ENCODE measurements at regions not wholly inside any gene's neighbourhood (a gene's known extent, or its start where the extent isn't known, plus 50 kb on each side); places are given as distances from the start of the nearest gene placed in this dataset.

DNA sequence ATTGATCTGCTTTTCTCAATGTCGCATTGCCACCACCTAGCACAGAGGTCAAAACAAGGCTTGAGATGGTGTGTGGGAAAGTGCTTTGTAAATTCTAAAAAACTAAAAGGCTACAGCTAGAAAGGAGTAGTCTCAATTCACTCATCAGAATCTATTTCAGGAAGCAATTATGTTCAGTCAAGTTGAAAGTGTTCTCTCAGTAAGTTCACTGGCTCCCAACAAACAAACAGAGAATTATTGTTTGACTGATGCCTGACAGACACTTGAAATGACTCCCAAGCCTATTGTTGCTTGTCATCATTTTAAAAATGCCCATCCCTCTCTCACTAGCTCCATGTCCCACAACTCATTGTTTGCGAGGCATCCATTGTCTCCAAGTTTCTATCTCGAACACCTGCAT, 419.6 kb upstream of the CPEB2 start:
- Histone ChIP-seq H3K4me1 (ENCODE audit: insufficient read depth, low read length) (no peaks in the 10 kb centered on the region), H3K14ac (ENCODE audit: insufficient read depth, low read length) (no peak overlapping the region), H2BK5ac (ENCODE audit: insufficient read length, low read length) (no peak overlapping the region), H3T11ph (ENCODE audit: low read length) (no peak overlapping the region), H3K56ac (ENCODE audit: insufficient read length, low read depth, low read length) (no peak overlapping the region), H3K79me2 (ENCODE audit: insufficient read depth, low read length) (no peaks in the 10 kb centered on the region), H3K23me2 (ENCODE audit: insufficient read length, low read depth, low read length, poor library complexity, severe bottlenecking) (no peaks in the 10 kb centered on the region), H2BK120ac (ENCODE audit: low read depth, low read length, poor library complexity, severe bottlenecking) (no peak overlapping the region), H3K18ac (ENCODE audit: insufficient read length, low read depth, low read length) (no peak overlapping the region), H2BK15ac (ENCODE audit: low read depth, low read length) (no peak overlapping the region), H2AFZ (ENCODE audit: low read length) (no peak overlapping the region), H2BK20ac (ENCODE audit: low read depth, low read length, poor library complexity, severe bottlenecking) (no peak overlapping the region), H3K4me2 (ENCODE audit: insufficient read depth, insufficient read length, low read length) (no peak overlapping the region), H3K23ac (ENCODE audit: insufficient read length, low read depth, low read length) (no peak overlapping the region), H2BK12ac (ENCODE audit: insufficient read length, low read depth, low read length) (no peak overlapping the region), H3K27me3 (ENCODE audit: insufficient read depth, low read length) (no peaks in the 10 kb centered on the region), H2AK5ac (ENCODE audit: insufficient read length, low read length) (no peak overlapping the region), H3K27ac (ENCODE audit: insufficient read length, low read depth, low read length) (no peak overlapping the region), H4K91ac (ENCODE audit: insufficient read length, low read depth, low read length) (no peak overlapping the region), H3K9me3 (ENCODE audit: control insufficient read depth, low read depth, low read length) (no peaks in the 10 kb centered on the region), H4K8ac (replicated peaks; ENCODE audit: insufficient read length, low read depth, low read length) (no peak overlapping the region), H3K79me1 (ENCODE audit: insufficient read depth, low read depth, low read length, poor library complexity, severe bottlenecking) (no peaks in the 10 kb centered on the region), H3K9ac (ENCODE audit: extremely low read depth, insufficient read length, low read length) (no peak overlapping the region), H3K4ac (ENCODE audit: low read depth, low read length) (no peak overlapping the region), H4K20me1 (ENCODE audit: control insufficient read depth, insufficient read depth, insufficient read length) (no peaks in the 10 kb centered on the region), H4K5ac (ENCODE audit: insufficient read length, low read depth, low read length) (no peak overlapping the region)
- no peak overlapping the region for H3K4me3 Mint-ChIP-seq
- H3K9me3 Mint-ChIP-seq = 0 out of 5 replicates have a peak, but pooled peaks cover 0 to 3% of the 10 kb centered on the region in 2 experiments
- no peak overlapping the region for H3K27ac Mint-ChIP-seq
- DNase-seq = no peak
- H3K27me3 Mint-ChIP-seq (ENCODE audit: low read depth) = no peaks in the 10 kb centered on the region; the same call in 1 of the 2 replicates
- no peaks in the 10 kb centered on the region; a peak in 1 of 7 replicates for H3K36me3 Mint-ChIP-seq (ENCODE audit: insufficient read depth in 1 of 3, low read depth in 3 of 3)
- no CpG with 5 or more reads among the region's 3 CpGs for WGBS (ENCODE audit: extremely low coverage, insufficient read length, low lambda C conversion rate)
- TF ChIP-seq, protein P1, sequence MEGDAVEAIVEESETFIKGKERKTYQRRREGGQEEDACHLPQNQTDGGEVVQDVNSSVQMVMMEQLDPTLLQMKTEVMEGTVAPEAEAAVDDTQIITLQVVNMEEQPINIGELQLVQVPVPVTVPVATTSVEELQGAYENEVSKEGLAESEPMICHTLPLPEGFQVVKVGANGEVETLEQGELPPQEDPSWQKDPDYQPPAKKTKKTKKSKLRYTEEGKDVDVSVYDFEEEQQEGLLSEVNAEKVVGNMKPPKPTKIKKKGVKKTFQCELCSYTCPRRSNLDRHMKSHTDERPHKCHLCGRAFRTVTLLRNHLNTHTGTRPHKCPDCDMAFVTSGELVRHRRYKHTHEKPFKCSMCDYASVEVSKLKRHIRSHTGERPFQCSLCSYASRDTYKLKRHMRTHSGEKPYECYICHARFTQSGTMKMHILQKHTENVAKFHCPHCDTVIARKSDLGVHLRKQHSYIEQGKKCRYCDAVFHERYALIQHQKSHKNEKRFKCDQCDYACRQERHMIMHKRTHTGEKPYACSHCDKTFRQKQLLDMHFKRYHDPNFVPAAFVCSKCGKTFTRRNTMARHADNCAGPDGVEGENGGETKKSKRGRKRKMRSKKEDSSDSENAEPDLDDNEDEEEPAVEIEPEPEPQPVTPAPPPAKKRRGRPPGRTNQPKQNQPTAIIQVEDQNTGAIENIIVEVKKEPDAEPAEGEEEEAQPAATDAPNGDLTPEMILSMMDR (conservative IDR thresholded peaks at IDR 0.05) = no peak
- no peaks in the 10 kb centered on the region for H3K4me1 Mint-ChIP-seq

All from H9 (cell line).